GM12878 (cell line): ENCODE measurements at regions not wholly inside any gene's neighbourhood (a gene's known extent, or its start where the extent isn't known, plus 50 kb on each side); places are given as distances from the start of the nearest gene placed in this dataset.

Experiments used
- ATAC-seq: fragments of 200-7000 bp; cut with Tn5 transposase; 3 replicates; pipeline ENCODE4 v1.9.1; 2020; ENCODE audit warnings: mild to moderate bottlenecking, moderate library complexity
- BruUV-seq: library from RNA; stranded (reverse); fragments of 400-500 nt; replicated peaks from 2 replicates; lab custom pipeline; 2021; lab: Mats Ljungman, UMichigan
- CTCF ChIA-PET: fragments of 300-600 bp; sonication (Branson Sonifier 250); formaldehyde crosslinking; extraction: SDS; loops from one replicate; lab custom pipeline; 2021; ENCODE audit warnings: inconsistent platforms; lab: Yijun Ruan, JAX
- POLR2A ChIA-PET: fragments of 350-600 bp; formaldehyde crosslinking; extraction: SDS; loops from one replicate; lab custom pipeline; 2021; ENCODE audit warnings: inconsistent platforms; lab: Charles Lee
- RAD21 ChIA-PET: fragments of 300-600 bp; sonication (Branson Sonifier 250); formaldehyde crosslinking; loops from one replicate; lab custom pipeline; 2023; ENCODE audit warnings: antibody characterized with exemption; ENCODE audit not compliant: unreplicated experiment; lab: Charles Lee
- SMC1A ChIA-PET: fragments of 300-600 bp; sonication (Branson Sonifier 250); formaldehyde crosslinking; loops from one replicate; lab custom pipeline; 2023; ENCODE audit not compliant: unreplicated experiment, uncharacterized antibody; lab: Charles Lee
- DNase-seq: peaks from one replicate; pipeline ENCODE4 v3.0.0-alpha.2; 2011; ENCODE audit warnings: low read depth, low spot score
- FAIRE-seq: peaks from 3 replicates; lab custom pipeline; 2011; peaks lifted over from hg19 to GRCh38; lab: Jason Lieb, UNC
- H2AFZ ChIP-seq: 2 replicates; pipeline ENCODE4 v1.6.0; 2011; ENCODE audit warnings: low read depth, low read length, control low read depth; ENCODE audit not compliant: control insufficient read depth
- H3K27ac ChIP-seq: 2 replicates; pipeline ENCODE4 v1.5.1; 2011; ENCODE audit warnings: control low read depth; ENCODE audit not compliant: control insufficient read depth, insufficient read depth
- H3K27me3 ChIP-seq, 2 experiments: replicated peaks in 1 of 2; 2 replicates each; pipeline versions ENCODE4 v1.6.0 to v1.6.1; 2011; ENCODE audit warnings: low read length in 1 of 2; ENCODE audit not compliant: control insufficient read depth in 2 of 2, insufficient read depth in 2 of 2
- H3K36me3 ChIP-seq, 2 experiments: 2 replicates each; pipeline ENCODE4 v1.5.1; 2011; ENCODE audit warnings: low read length in 1 of 2; ENCODE audit not compliant: control insufficient read depth in 2 of 2, insufficient read depth in 2 of 2
- H3K4me1 ChIP-seq: 2 replicates; pipeline ENCODE4 v1.6.1; 2011; ENCODE audit warnings: mild to moderate bottlenecking, low read length, moderate library complexity, mixed read lengths; ENCODE audit not compliant: control insufficient read depth, insufficient read depth
- H3K4me2 ChIP-seq: 2 replicates; pipeline ENCODE4 v1.6.0; 2011; ENCODE audit warnings: control low read depth; ENCODE audit not compliant: control insufficient read depth, insufficient read depth
- H3K4me3 ChIP-seq: fragments of 200-600 bp; sonication (generic); 2 replicates; pipeline ENCODE4 v1.5.1; 2016
- H3K79me2 ChIP-seq: 2 replicates; pipeline ENCODE4 v1.6.0; 2011; ENCODE audit warnings: low read length; ENCODE audit not compliant: control insufficient read depth, insufficient read depth
- H3K9ac ChIP-seq: 2 replicates; pipeline ENCODE4 v1.8.0; 2011; ENCODE audit warnings: low read length, control low read depth, mixed read lengths; ENCODE audit not compliant: control insufficient read depth, insufficient read depth
- H3K9me3 ChIP-seq: replicated peaks from 3 replicates; pipeline ENCODE4 v1.5.1; 2011; ENCODE audit warnings: mild to moderate bottlenecking, low read length; ENCODE audit not compliant: control insufficient read depth, insufficient read depth
- H4K20me1 ChIP-seq: 2 replicates; pipeline ENCODE4 v1.6.0; 2011; ENCODE audit not compliant: control insufficient read depth, insufficient read depth
- CREB1 ChIP-seq: IDR thresholded peaks from 2 replicates; pipeline ENCODE4 v1.6.1; 2012; ENCODE audit warnings: low read depth, mild to moderate bottlenecking, inconsistent platforms
- DPF2 ChIP-seq: fragments of 450-650 bp; IDR thresholded peaks from 2 replicates; pipeline ENCODE4 v1.6.1; 2017; ENCODE audit warnings: mild to moderate bottlenecking
- ETV6 ChIP-seq, 2 experiments: fragments of 450-650 bp in 1 of 2; IDR thresholded peaks in 1 of 2; conservative IDR thresholded peaks in 1 of 2; 2 replicates each; pipeline ENCODE4 v1.6.1; 2014; ENCODE audit warnings: antibody characterized with exemption in 1 of 2, borderline replicate concordance in 1 of 2, low read depth in 1 of 2, mild to moderate bottlenecking in 1 of 2, moderate library complexity in 1 of 2
- KAT2A ChIP-seq: conservative IDR thresholded peaks from 2 replicates; pipeline ENCODE4 v1.6.1; 2011; ENCODE audit warnings: low read depth, low read length; ENCODE audit not compliant: control insufficient read depth
- MTA3 ChIP-seq: IDR thresholded peaks from 2 replicates; pipeline ENCODE4 v1.6.1; 2012; ENCODE audit warnings: low read length, inconsistent platforms, borderline replicate concordance
- MYC ChIP-seq: IDR thresholded peaks from 2 replicates; pipeline ENCODE4 v1.6.1; 2011; ENCODE audit warnings: mild to moderate bottlenecking, low read length, moderate library complexity, inconsistent platforms; ENCODE audit not compliant: insufficient read depth, insufficient replicate concordance, insufficient read length, severe bottlenecking
- NFIC ChIP-seq: IDR thresholded peaks from 2 replicates; pipeline ENCODE4 v1.6.1; 2012; ENCODE audit warnings: low read depth, mild to moderate bottlenecking, inconsistent platforms, low read length, moderate library complexity
- POLR2AphosphoS5 ChIP-seq: IDR thresholded peaks from 2 replicates; pipeline ENCODE4 v1.6.1; 2011; ENCODE audit warnings: mild to moderate bottlenecking, low read length, inconsistent platforms
- SMAD1 ChIP-seq: fragments of 450-650 bp; IDR thresholded peaks from 2 replicates; pipeline ENCODE4 v1.6.1; 2018; ENCODE audit warnings: mild to moderate bottlenecking, low read depth; ENCODE audit not compliant: partially characterized antibody
- SUZ12 ChIP-seq: fragments of 200-600 bp; sonication (generic); IDR thresholded peaks from one replicate; pipeline ENCODE4 v1.6.1; 2018; ENCODE audit warnings: antibody characterized with exemption, mild to moderate bottlenecking; ENCODE audit not compliant: unreplicated experiment
- whole genome bisulfite sequencing: methylation state at CpG from one replicate; pipeline ENCODE4 v1.1.6; 2016; ENCODE audit warnings: low lambda C conversion rate; ENCODE audit not compliant: insufficient replicate concordance, insufficient coverage; ENCODE audit errors: missing lambda C conversion rate; 5-methylcytosine and 5-hydroxymethylcytosine counted together
- in situ Hi-C: fragments of 300-500 bp; cut with MboI; formaldehyde crosslinking; loops from 9 replicates; pipeline ENCODE4 v1.14.3; 2018; ENCODE audit warnings: mixed read lengths
- intact Hi-C: fragments of 100-400 bp; cut with micrococcal nuclease; formaldehyde crosslinking; loops from one replicate; pipeline ENCODE4 v1.14.2; 2022; ENCODE audit not compliant: unreplicated experiment
- TF ChIP-seq, protein P1 (sequence below): IDR thresholded peaks from 2 replicates; pipeline ENCODE4 v1.6.1; 2011; ENCODE audit warnings: low read depth, low read length, improper control_type of control experiment, borderline replicate concordance
- TF ChIP-seq, protein P2 (sequence below): fragments of 450-650 bp; IDR thresholded peaks from 2 replicates; pipeline ENCODE4 v1.6.1; 2017; ENCODE audit warnings: mild to moderate bottlenecking, moderate library complexity

DNA sequence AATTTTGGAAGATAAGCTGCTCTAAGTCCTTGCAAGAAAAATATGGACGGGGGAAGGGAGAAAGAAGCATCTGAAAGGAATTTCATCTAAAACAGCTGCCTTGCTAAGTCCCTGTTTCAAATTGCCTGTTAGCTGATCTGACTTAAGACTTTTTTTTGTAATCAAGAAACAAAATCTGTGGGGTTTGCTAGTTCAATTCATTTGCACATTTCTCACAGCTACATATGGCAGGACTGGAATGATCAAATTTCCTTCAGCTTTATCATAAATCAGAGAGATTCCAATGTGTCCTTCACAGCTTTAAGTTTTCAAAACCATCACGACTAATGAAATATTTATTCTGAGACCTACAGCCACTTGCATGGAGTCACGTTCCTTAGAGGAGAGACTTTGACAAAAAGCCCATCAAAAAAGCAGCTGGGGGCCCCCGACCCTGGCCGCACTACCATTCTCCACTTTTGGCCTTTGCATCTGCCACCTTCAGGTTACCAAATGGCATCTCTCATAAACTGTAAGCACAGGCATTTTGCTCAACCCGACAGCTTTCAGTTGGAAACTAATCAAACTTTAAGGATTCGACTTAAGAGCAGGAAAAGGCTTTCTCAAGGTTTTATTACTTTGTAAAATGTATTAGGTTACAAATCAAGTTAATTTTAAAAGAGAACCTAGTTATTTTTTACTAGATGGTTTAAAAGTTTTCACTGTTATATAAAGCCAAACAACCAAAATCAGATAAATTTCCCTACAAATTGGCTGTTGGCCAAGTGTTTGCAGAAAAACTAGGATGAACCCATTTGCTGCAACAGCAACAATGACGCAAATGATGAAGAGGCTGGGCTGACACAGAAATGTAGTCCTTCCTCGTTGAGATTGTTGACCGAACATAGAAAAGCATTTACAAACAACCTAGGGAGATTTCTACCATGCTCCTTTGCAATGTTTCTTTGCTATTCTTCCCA, 100.4 kb upstream of the RND3 start:
- Histone ChIP-seq H4K20me1 (no peaks in the 10 kb centered on the region), H3K36me3 (no peaks in the 10 kb centered on the region), H3K79me2 (no peaks in the 10 kb centered on the region), H3K9ac (no peak overlapping the region), H3K4me3 (no peak overlapping the region), H3K27ac (no peak overlapping the region), H2AFZ (no peak overlapping the region), H3K4me2 (no peak overlapping the region), H3K27me3 (no peaks in the 10 kb centered on the region), H3K4me1 (no peaks in the 10 kb centered on the region)
- in situ Hi-C loops = no loop called here
- ATAC-seq = no peak
- DNase-seq = no peak
- no peak for FAIRE-seq
- CTCF ChIA-PET = interaction anchor here (0.7 to 3.9 kb wide), 21 partner anchors 8 to 144 kb away, joined by 3 to 31 read pairs (median 3); no protein-coding TSS in a partner anchor
- SMC1A ChIA-PET = interaction anchor here (0.8 to 4.6 kb wide), 22 partner anchors 8 to 118 kb away, joined by 3 to 50 read pairs (median 4); no protein-coding TSS in a partner anchor
- WGBS = 26% methylated on average over 10 of the region's 10 CpGs
- TF ChIP-seq SUZ12 (no peak), POLR2AphosphoS5 (no peak), MTA3 (no peak), SMAD1 (no peak), MYC (no peak), DPF2 (no peak), NFIC (no peak), CREB1 (no peak), KAT2A (no peak), ETV6 (conservative IDR thresholded peaks at IDR 0.05 in 1 of 2, IDR thresholded peaks at IDR 0.05 in 1 of 2; ENCODE audit: borderline replicate concordance in 1 of 2, low read depth in 1 of 2) (no peak)
- TF ChIP-seq, protein P1, sequence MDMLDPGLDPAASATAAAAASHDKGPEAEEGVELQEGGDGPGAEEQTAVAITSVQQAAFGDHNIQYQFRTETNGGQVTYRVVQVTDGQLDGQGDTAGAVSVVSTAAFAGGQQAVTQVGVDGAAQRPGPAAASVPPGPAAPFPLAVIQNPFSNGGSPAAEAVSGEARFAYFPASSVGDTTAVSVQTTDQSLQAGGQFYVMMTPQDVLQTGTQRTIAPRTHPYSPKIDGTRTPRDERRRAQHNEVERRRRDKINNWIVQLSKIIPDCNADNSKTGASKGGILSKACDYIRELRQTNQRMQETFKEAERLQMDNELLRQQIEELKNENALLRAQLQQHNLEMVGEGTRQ = no peak
- TF ChIP-seq, protein P2, sequence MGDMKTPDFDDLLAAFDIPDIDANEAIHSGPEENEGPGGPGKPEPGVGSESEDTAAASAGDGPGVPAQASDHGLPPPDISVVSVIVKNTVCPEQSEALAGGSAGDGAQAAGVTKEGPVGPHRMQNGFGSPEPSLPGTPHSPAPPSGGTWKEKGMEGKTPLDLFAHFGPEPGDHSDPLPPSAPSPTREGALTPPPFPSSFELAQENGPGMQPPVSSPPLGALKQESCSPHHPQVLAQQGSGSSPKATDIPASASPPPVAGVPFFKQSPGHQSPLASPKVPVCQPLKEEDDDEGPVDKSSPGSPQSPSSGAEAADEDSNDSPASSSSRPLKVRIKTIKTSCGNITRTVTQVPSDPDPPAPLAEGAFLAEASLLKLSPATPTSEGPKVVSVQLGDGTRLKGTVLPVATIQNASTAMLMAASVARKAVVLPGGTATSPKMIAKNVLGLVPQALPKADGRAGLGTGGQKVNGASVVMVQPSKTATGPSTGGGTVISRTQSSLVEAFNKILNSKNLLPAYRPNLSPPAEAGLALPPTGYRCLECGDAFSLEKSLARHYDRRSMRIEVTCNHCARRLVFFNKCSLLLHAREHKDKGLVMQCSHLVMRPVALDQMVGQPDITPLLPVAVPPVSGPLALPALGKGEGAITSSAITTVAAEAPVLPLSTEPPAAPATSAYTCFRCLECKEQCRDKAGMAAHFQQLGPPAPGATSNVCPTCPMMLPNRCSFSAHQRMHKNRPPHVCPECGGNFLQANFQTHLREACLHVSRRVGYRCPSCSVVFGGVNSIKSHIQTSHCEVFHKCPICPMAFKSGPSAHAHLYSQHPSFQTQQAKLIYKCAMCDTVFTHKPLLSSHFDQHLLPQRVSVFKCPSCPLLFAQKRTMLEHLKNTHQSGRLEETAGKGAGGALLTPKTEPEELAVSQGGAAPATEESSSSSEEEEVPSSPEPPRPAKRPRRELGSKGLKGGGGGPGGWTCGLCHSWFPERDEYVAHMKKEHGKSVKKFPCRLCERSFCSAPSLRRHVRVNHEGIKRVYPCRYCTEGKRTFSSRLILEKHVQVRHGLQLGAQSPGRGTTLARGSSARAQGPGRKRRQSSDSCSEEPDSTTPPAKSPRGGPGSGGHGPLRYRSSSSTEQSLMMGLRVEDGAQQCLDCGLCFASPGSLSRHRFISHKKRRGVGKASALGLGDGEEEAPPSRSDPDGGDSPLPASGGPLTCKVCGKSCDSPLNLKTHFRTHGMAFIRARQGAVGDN = no peak
- TF ChIP-seq, all 136 proteins: peak for 0
- no TSS peak for BruUV-seq
- no peaks in the 10 kb centered on the region; the same call in 2 of the 3 replicates for H3K9me3 ChIP-seq
- intact Hi-C loops = no loop called here
- RAD21 ChIA-PET = interaction anchor here (0.7 to 7.2 kb wide), 13 partner anchors 14 to 103 kb away, joined by 3 to 71 read pairs (median 4); no protein-coding TSS in a partner anchor
- POLR2A ChIA-PET = interaction anchor here (0.5 to 5.1 kb wide), 11 partner anchors 11 to 703 kb away, joined by 3 to 40 read pairs (median 4); no protein-coding TSS in a partner anchor
